ENCODE measurements at regions not wholly inside any gene's neighbourhood (a gene's known extent, or its start where the extent isn't known, plus 50 kb on each side); places are given as distances from the start of the nearest gene placed in this dataset.

- H3K79me2 ChIP-seq (ENCODE audit: control insufficient read depth in 1 of 2, insufficient read depth in 2 of 2, low read length in 2 of 2) = no peaks in the 10 kb centered on the region
- no peaks in the 10 kb centered on the region for H3K4me1 ChIP-seq (replicated peaks in 1 of 4; ENCODE audit: control insufficient read depth in 3 of 4, insufficient read depth in 4 of 4, low read length in 3 of 4)
- H2BK20ac ChIP-seq (ENCODE audit: low read length) = no peak overlapping the region
- H3K14ac ChIP-seq (ENCODE audit: insufficient read length) = no peak overlapping the region
- H3K23ac ChIP-seq (ENCODE audit: insufficient read length) = no peak overlapping the region
- no peak overlapping the region for H3K9ac ChIP-seq (replicated peaks in 1 of 4; ENCODE audit: extremely low read depth in 1 of 4, low read depth in 3 of 4, low read length in 3 of 4)
- no peaks in the 10 kb centered on the region for H3K23me2 ChIP-seq (ENCODE audit: low read depth, low read length)
- no peak overlapping the region for H3K4me2 ChIP-seq (ENCODE audit: insufficient read depth in 1 of 2, low read depth in 2 of 2, low read length in 2 of 2)
- no peak overlapping the region for H3K56ac ChIP-seq (replicated peaks; ENCODE audit: insufficient read length, low read depth, low read length)
- H2BK120ac ChIP-seq (replicated peaks; ENCODE audit: low read depth, low read length) = no peak overlapping the region
- no peak overlapping the region for H2AFZ ChIP-seq (ENCODE audit: low read length)
- no peaks in the 10 kb centered on the region for H4K20me1 ChIP-seq (replicated peaks in 1 of 2; ENCODE audit: control insufficient read depth in 1 of 2, insufficient read depth in 2 of 2, low read length in 2 of 2)
- no peaks in the 10 kb centered on the region for H3K79me1 ChIP-seq (ENCODE audit: low read depth, low read length)
- no peak overlapping the region for H3K27ac ChIP-seq (ENCODE audit: low read depth, low read length)
- CTCF ChIA-PET (ENCODE audit: partially characterized antibody) = no interaction called here
- no peak overlapping the region for H3K4me3 ChIP-seq (ENCODE audit: extremely low read depth in 1 of 4, insufficient read depth in 2 of 4, low read depth in 3 of 4, low read length in 4 of 4)
- no peak overlapping the region for H3K18ac ChIP-seq (ENCODE audit: extremely low read depth, low read length)
- H3K4ac ChIP-seq (replicated peaks; ENCODE audit: insufficient read length, low read depth, low read length) = no peak overlapping the region
- DNase-seq (ENCODE audit: low read depth in 1 of 2, low spot score in 2 of 2) (no peak), FAIRE-seq (no peak)
- no peak overlapping the region for H2BK5ac ChIP-seq (ENCODE audit: low read depth, low read length)
- no peaks in the 10 kb centered on the region for H3K27me3 ChIP-seq (replicated peaks in 1 of 4; ENCODE audit: control insufficient read depth in 3 of 4, extremely low read depth in 1 of 4, insufficient read depth in 3 of 4, low read length in 3 of 4)
- no peaks in the 10 kb centered on the region for H3K36me3 ChIP-seq (ENCODE audit: control insufficient read depth in 2 of 4, insufficient read depth in 4 of 4, low read length in 3 of 4)
- no peaks in the 10 kb centered on the region for H3K9me3 ChIP-seq (ENCODE audit: insufficient read depth in 2 of 2, low read depth in 1 of 2, low read length in 1 of 2)
- H2AK5ac ChIP-seq (ENCODE audit: low read depth, low read length) = no peak overlapping the region
- 91% methylated on average over 14 of the region's 14 CpGs; no CpG with 5 or more reads in 1 of the 2 experiments for WGBS, 2 experiments (ENCODE audit: extremely low coverage in 1 of 2, insufficient coverage in 1 of 2, insufficient read length in 1 of 2, insufficient replicate concordance in 2 of 2, low coverage in 1 of 2, low lambda C conversion rate in 2 of 2, missing lambda C conversion rate in 1 of 2)
- H4K8ac ChIP-seq (ENCODE audit: extremely low read depth, insufficient read depth, low read length) = no peak overlapping the region
- POLR2A ChIA-PET (ENCODE audit: partially characterized antibody) = no interaction called here
- H4K91ac ChIP-seq (replicated peaks; ENCODE audit: insufficient read length, low read length) = no peak overlapping the region
- H4K5ac ChIP-seq (ENCODE audit: insufficient read length, low read depth, low read length) = no peak overlapping the region
- no peak overlapping the region for H2BK15ac ChIP-seq (ENCODE audit: low read length)
- H2BK12ac ChIP-seq (ENCODE audit: low read depth, low read length) = no peak overlapping the region
- TF ChIP-seq YY1 (IDR thresholded peaks at IDR 0.05; ENCODE audit: low read depth, low read length) (no peak), JUND (IDR thresholded peaks at IDR 0.05; ENCODE audit: low read length) (no peak), SRF (IDR thresholded peaks at IDR 0.05; ENCODE audit: low read depth, low read length) (no peak), HDAC2 (IDR thresholded peaks at IDR 0.05; ENCODE audit: borderline replicate concordance in 1 of 2, low read depth in 2 of 2, low read length in 2 of 2) (no peak), GABPA (IDR thresholded peaks at IDR 0.05; ENCODE audit: borderline replicate concordance, insufficient read depth, low read length) (no peak), CHD2 (IDR thresholded peaks at IDR 0.05; ENCODE audit: low read length) (no peak), CREB1 (IDR thresholded peaks at IDR 0.05) (no peak), RXRA (IDR thresholded peaks at IDR 0.05; ENCODE audit: insufficient read depth, low read depth, low read length) (no peak)
These were observed 185.8 kb downstream of the SHOX start for GRCh38 chrX:816411-816810.

All from H1 (cell line).